ENCODE measurements at regions not wholly inside any gene's neighbourhood (a gene's known extent, or its start where the extent isn't known, plus 50 kb on each side); places are given as distances from the start of the nearest gene placed in this dataset.

GRCh38 chr6:170179616-170180324 lies 111.1 kb downstream of the DLL1 start:
- H3K27ac ChIP-seq, result peak overlapping the region; percentile 48
- no peak overlapping the region for H3K9ac ChIP-seq
- H3F3A ChIP-seq (ENCODE audit: insufficient read depth), result peaks cover 11% of the 10 kb centered on the region; the same call in 1 of the 2 replicates
- H3K27me3 ChIP-seq (replicated peaks; ENCODE audit: insufficient read depth), result no peaks in the 10 kb centered on the region
- in situ Hi-C loops (cut with MboI), result no loop called here
- H4K20me1 ChIP-seq (ENCODE audit: insufficient read depth), result no peaks in the 10 kb centered on the region
- no peak for DNase-seq
- 52 to 56% methylated on average over 10 of the region's 10 CpGs for WGBS, 2 experiments (ENCODE audit: low coverage in 1 of 2, low lambda C conversion rate in 2 of 2, missing lambda C conversion rate in 2 of 2)
- TF ChIP-seq EZH2 (IDR thresholded peaks at IDR 0.05; ENCODE audit: insufficient read depth, poor library complexity, severe bottlenecking) (no peak), EZH2phosphoT487 (IDR thresholded peaks at IDR 0.05; ENCODE audit: insufficient read depth, low read depth) (no peak)
- H3K9me2 ChIP-seq (ENCODE audit: insufficient read depth), result no peaks in the 10 kb centered on the region
- no peak overlapping the region for H2AFZ ChIP-seq
- no peaks in the 10 kb centered on the region for H3K36me3 ChIP-seq (ENCODE audit: low read depth)
- 0 out of 2 replicates have a peak overlapping the region, but pooled peaks have one; percentile 14 for H3K4me3 ChIP-seq
- H3K4me2 ChIP-seq (ENCODE audit: unreplicated experiment), result peak overlapping the region; percentile 74
- H3K9me3 ChIP-seq (ENCODE audit: low read depth), result no peaks in the 10 kb centered on the region
- H3K79me2 ChIP-seq (ENCODE audit: insufficient read depth), result no peaks in the 10 kb centered on the region
- H3K4me1 ChIP-seq (ENCODE audit: insufficient read depth), result peaks cover 18% of the 10 kb centered on the region

DNA sequence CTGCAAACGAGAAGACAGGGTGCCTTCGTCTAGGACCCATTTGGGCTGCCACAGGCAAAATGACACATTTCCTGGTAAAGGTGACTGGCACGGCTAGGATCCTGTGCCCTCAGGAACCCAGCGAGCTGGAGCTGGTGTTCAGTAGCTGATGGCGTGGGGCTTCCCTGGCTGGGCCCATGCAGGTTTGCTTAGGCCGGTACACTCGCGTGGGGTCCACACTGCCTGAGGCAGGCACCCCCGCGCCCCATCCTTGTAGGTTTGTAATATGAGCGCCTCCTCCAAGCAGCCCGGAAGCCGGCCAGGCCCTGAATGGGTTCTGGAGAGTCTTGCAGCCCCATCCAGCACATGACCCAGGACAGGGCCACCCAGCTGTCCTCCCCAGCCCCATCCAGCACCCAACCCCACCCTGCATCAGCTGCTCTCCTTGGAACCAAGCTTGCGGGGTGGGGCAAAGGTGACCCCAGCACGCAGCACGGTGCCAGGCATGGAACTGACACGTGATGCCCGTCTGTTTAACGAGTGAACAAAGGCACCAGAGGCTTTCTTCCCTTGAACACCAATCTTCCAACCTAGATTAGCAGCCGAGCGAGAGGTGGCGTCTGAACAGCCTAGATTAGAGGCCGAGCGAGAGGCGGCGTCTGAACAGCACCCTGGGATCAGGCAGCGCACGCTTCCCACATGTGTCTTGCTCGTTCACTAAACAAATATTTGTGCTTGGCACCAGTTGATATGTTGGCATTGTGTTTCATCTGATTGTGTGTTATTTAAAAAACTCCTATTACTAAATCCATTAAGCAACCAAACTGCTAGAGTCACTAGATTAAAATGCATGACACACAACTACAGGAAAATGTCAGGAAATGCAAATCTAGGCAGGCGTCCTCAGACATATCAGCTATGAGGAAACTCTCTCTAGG lies 112.1 kb downstream of the DLL1 start:
- peak; percentile 95 for DNase-seq
- Histone ChIP-seq H3K36me3 (ENCODE audit: low read depth) (no peaks in the 10 kb centered on the region), H3K4me3 (0 out of 2 replicates have a peak overlapping the region, but pooled peaks have one; percentile 14), H3F3A (ENCODE audit: insufficient read depth) (peaks cover 11% of the 10 kb centered on the region; the same call in 1 of the 2 replicates), H3K9me3 (ENCODE audit: low read depth) (no peaks in the 10 kb centered on the region), H3K4me1 (ENCODE audit: insufficient read depth) (peaks cover 18% of the 10 kb centered on the region), H3K9me2 (ENCODE audit: insufficient read depth) (no peaks in the 10 kb centered on the region), H4K20me1 (ENCODE audit: insufficient read depth) (no peaks in the 10 kb centered on the region), H2AFZ (peak overlapping the region; percentile 75), H3K79me2 (ENCODE audit: insufficient read depth) (no peaks in the 10 kb centered on the region), H3K9ac (peak overlapping the region; percentile 66; the same call in 1 of the 2 replicates), H3K4me2 (ENCODE audit: unreplicated experiment) (peak overlapping the region; percentile 74), H3K27me3 (replicated peaks; ENCODE audit: insufficient read depth) (no peaks in the 10 kb centered on the region), H3K27ac (peak overlapping the region; percentile 74)
- WGBS, 2 experiments (ENCODE audit: low coverage in 1 of 2, low lambda C conversion rate in 2 of 2, missing lambda C conversion rate in 2 of 2), result 31 to 32% methylated on average over 29 to 30 of the region's 30 CpGs
- in situ Hi-C loops (cut with MboI), result no loop called here
- TF ChIP-seq EZH2phosphoT487 (IDR thresholded peaks at IDR 0.05; ENCODE audit: insufficient read depth, low read depth) (no peak), EZH2 (IDR thresholded peaks at IDR 0.05; ENCODE audit: insufficient read depth, poor library complexity, severe bottlenecking) (no peak)

- Histone ChIP-seq H3K9ac (no peak overlapping the region), H3K4me2 (ENCODE audit: unreplicated experiment) (no peak overlapping the region), H3K4me1 (ENCODE audit: insufficient read depth) (peaks cover 18% of the 10 kb centered on the region), H2AFZ (no peak overlapping the region; the same call in 1 of the 2 replicates), H3K9me3 (ENCODE audit: low read depth) (no peaks in the 10 kb centered on the region), H3K9me2 (ENCODE audit: insufficient read depth) (no peaks in the 10 kb centered on the region), H3F3A (ENCODE audit: insufficient read depth) (peaks cover 11% of the 10 kb centered on the region; the same call in 1 of the 2 replicates), H3K4me3 (no peak overlapping the region), H3K27me3 (replicated peaks; ENCODE audit: insufficient read depth) (no peaks in the 10 kb centered on the region), H3K36me3 (ENCODE audit: low read depth) (no peaks in the 10 kb centered on the region), H3K27ac (no peak overlapping the region), H3K79me2 (ENCODE audit: insufficient read depth) (no peaks in the 10 kb centered on the region), H4K20me1 (ENCODE audit: insufficient read depth) (no peaks in the 10 kb centered on the region)
- 94 to 98% methylated on average over 25 to 26 of the region's 26 CpGs for WGBS, 2 experiments (ENCODE audit: low coverage in 1 of 2, low lambda C conversion rate in 2 of 2, missing lambda C conversion rate in 2 of 2)
- DNase-seq, result no peak
- in situ Hi-C loops (cut with MboI), result no loop called here
- TF ChIP-seq EZH2 (IDR thresholded peaks at IDR 0.05; ENCODE audit: insufficient read depth, poor library complexity, severe bottlenecking) (no peak), EZH2phosphoT487 (IDR thresholded peaks at IDR 0.05; ENCODE audit: insufficient read depth, low read depth) (no peak)
Measured at GRCh38 chr6:170177772-170178560, 112.9 kb downstream of the DLL1 start.
